GM12873 (cell line): ENCODE measurements at regions not wholly inside any gene's neighbourhood (a gene's known extent, or its start where the extent isn't known, plus 50 kb on each side); places are given as distances from the start of the nearest gene placed in this dataset.

Experiments
- CTCF ChIP-seq: IDR thresholded peaks from 2 replicates; pipeline ENCODE4 v1.5.1; 2012; ENCODE audit warnings: low read depth, mild to moderate bottlenecking, moderate library complexity, low read length, control low read depth; ENCODE audit not compliant: insufficient read depth; ENCODE audit errors: missing control alignments

- TF ChIP-seq CTCF: no peak
Observed at GRCh38 chr12:41920355-41920754, 224.3 kb downstream of the GXYLT1 start.

- no peak for TF ChIP-seq CTCF
Observed at GRCh38 chr12:41919526-41920261, 225.0 kb downstream of the GXYLT1 start.

GRCh38 chr12:41919048-41919447 is 225.6 kb downstream of the GXYLT1 start:
- no peak for TF ChIP-seq CTCF

GRCh38 chr12:41917938-41918341 is 226.7 kb downstream of the GXYLT1 start:
- TF ChIP-seq CTCF: no peak

GRCh38 chr12:41917181-41917580 is 227.5 kb downstream of the GXYLT1 start:
- no peak for TF ChIP-seq CTCF

- TF ChIP-seq CTCF: no peak
Observed at GRCh38 chr12:41910578-41911320, 233.9 kb downstream of the GXYLT1 start.

- no peak for TF ChIP-seq CTCF
Observed at GRCh38 chr12:41908206-41908605, 236.5 kb downstream of the GXYLT1 start.
